IMR-90 (cell line): ENCODE measurements at regions not wholly inside any gene's neighbourhood (a gene's known extent, or its start where the extent isn't known, plus 50 kb on each side); places are given as distances from the start of the nearest gene placed in this dataset.

Experiments used
- ATAC-seq: fragments of 200-7000 bp; cut with Tn5 transposase; 2 replicates; pipeline ENCODE4 v1.9.1; 2020; ENCODE audit warnings: low read depth, mild to moderate bottlenecking, moderate library complexity
- BruUV-seq: library from RNA; stranded (reverse); fragments of 400-500 nt; replicated peaks from 2 replicates; lab custom pipeline; 2021; lab: Mats Ljungman, UMichigan
- CTCF ChIA-PET: fragments of 300-600 bp; formaldehyde crosslinking; extraction: SDS; loops from one replicate; lab custom pipeline; 2021; ENCODE audit warnings: antibody characterized with exemption; lab: Yijun Ruan, JAX
- POLR2A ChIA-PET: fragments of 300-600 bp; sonication (Branson Sonifier 250); formaldehyde crosslinking; loops from one replicate; lab custom pipeline; 2022; ENCODE audit warnings: antibody characterized with exemption; ENCODE audit not compliant: unreplicated experiment; lab: Charles Lee
- DNase-seq: peaks from one replicate; pipeline ENCODE4 v3.0.0; 2013
- H2AFZ ChIP-seq: replicated peaks from 2 replicates; pipeline ENCODE3; 2013; ENCODE audit warnings: low read length, mild to moderate bottlenecking; ENCODE audit not compliant: poor library complexity
- H2AK5ac ChIP-seq: 2 replicates; pipeline ENCODE4 v1.6.1; 2013; ENCODE audit warnings: low read depth, low read length, inconsistent platforms
- H2AK9ac ChIP-seq: replicated peaks from 2 replicates; pipeline ENCODE3; 2013; ENCODE audit warnings: mild to moderate bottlenecking, low read depth, low read length, moderate library complexity; ENCODE audit not compliant: poor library complexity
- H2BK120ac ChIP-seq: 2 replicates; pipeline ENCODE4 v1.6.1; 2013; ENCODE audit warnings: low read depth, low read length, inconsistent platforms
- H2BK15ac ChIP-seq: 3 replicates; pipeline ENCODE4 v1.6.1; 2013; ENCODE audit warnings: low read depth, low read length, inconsistent platforms
- H2BK20ac ChIP-seq: 2 replicates; pipeline ENCODE4 v1.6.1; 2013; ENCODE audit warnings: low read depth, mild to moderate bottlenecking, inconsistent platforms, low read length, moderate library complexity
- H2BK5ac ChIP-seq: 2 replicates; pipeline ENCODE4 v1.6.1; 2013; ENCODE audit warnings: mild to moderate bottlenecking, low read depth, low read length, inconsistent platforms; ENCODE audit not compliant: poor library complexity, severe bottlenecking
- H3K14ac ChIP-seq: replicated peaks from 2 replicates; pipeline ENCODE4 v1.6.1; 2013; ENCODE audit warnings: low read depth, low read length, inconsistent platforms
- H3K18ac ChIP-seq: 2 replicates; pipeline ENCODE4 v1.6.1; 2013; ENCODE audit warnings: low read depth, low read length, control low read depth
- H3K23ac ChIP-seq: 2 replicates; pipeline ENCODE4 v1.6.1; 2013; ENCODE audit warnings: low read depth, low read length, inconsistent platforms
- H3K27ac ChIP-seq: 2 replicates; pipeline ENCODE4 v1.5.1; 2013; ENCODE audit warnings: mild to moderate bottlenecking, control low read depth, low read length; ENCODE audit not compliant: insufficient read depth
- H3K27me3 ChIP-seq: 2 replicates; pipeline ENCODE4 v1.6.1; 2013; ENCODE audit warnings: low read length; ENCODE audit not compliant: control insufficient read depth, insufficient read depth
- H3K36me3 ChIP-seq: 2 replicates; pipeline ENCODE4 v1.6.1; 2013; ENCODE audit warnings: low read length, mixed read lengths; ENCODE audit not compliant: control insufficient read depth, insufficient read depth
- H3K4ac ChIP-seq: 2 replicates; pipeline ENCODE4 v1.6.1; 2013; ENCODE audit warnings: low read depth, low read length, inconsistent platforms
- H3K4me1 ChIP-seq: 2 replicates; pipeline ENCODE4 v1.6.1; 2013; ENCODE audit warnings: low read length, mixed read lengths; ENCODE audit not compliant: control insufficient read depth, insufficient read depth
- H3K4me2 ChIP-seq: 2 replicates; pipeline ENCODE4 v1.6.1; 2013; ENCODE audit warnings: low read depth, mild to moderate bottlenecking, control low read depth, low read length, moderate library complexity
- H3K4me3 ChIP-seq: 2 replicates; pipeline ENCODE4 v1.5.1; 2013; ENCODE audit warnings: low read depth, mild to moderate bottlenecking, control low read depth, low read length, moderate library complexity; ENCODE audit not compliant: insufficient read depth
- H3K56ac ChIP-seq: 2 replicates; pipeline ENCODE4 v1.6.1; 2013; ENCODE audit warnings: low read length, inconsistent platforms; ENCODE audit not compliant: insufficient read depth; ENCODE audit errors: extremely low read depth
- H3K79me1 ChIP-seq, 2 experiments: 2 replicates each; pipeline ENCODE4 v1.6.1; 2013; ENCODE audit warnings: low read length in 2 of 2, inconsistent platforms in 1 of 2, low read depth in 1 of 2
- H3K9ac ChIP-seq: 2 replicates; pipeline ENCODE4 v1.6.1; 2013; ENCODE audit warnings: low read depth, low read length, control low read depth
- H3K9me1 ChIP-seq: 2 replicates; pipeline ENCODE4 v1.6.1; 2013; ENCODE audit warnings: low read length, inconsistent platforms; ENCODE audit not compliant: insufficient read depth
- H3K9me3 ChIP-seq: 2 replicates; pipeline ENCODE4 v1.6.1; 2013; ENCODE audit warnings: low read length; ENCODE audit not compliant: control insufficient read depth, insufficient read depth
- H4K20me1 ChIP-seq: 2 replicates; pipeline ENCODE4 v1.6.1; 2013; ENCODE audit warnings: low read length, inconsistent platforms; ENCODE audit not compliant: insufficient read depth
- H4K5ac ChIP-seq: 2 replicates; pipeline ENCODE4 v1.6.1; 2013; ENCODE audit warnings: mild to moderate bottlenecking, low read depth, low read length, control low read depth
- H4K8ac ChIP-seq, 2 experiments: 2 replicates each; pipeline ENCODE4 v1.6.1; 2013; ENCODE audit warnings: low read depth in 2 of 2, low read length in 2 of 2, control low read depth in 1 of 2, inconsistent platforms in 1 of 2
- H4K91ac ChIP-seq: 2 replicates; pipeline ENCODE4 v1.6.1; 2013; ENCODE audit warnings: low read depth, low read length, inconsistent platforms; ENCODE audit not compliant: insufficient read depth
- CHD1 ChIP-seq: IDR thresholded peaks from 2 replicates; pipeline ENCODE4 v1.6.1; 2012; ENCODE audit warnings: low read depth, low read length, improper control_type of control experiment
- NFE2L2 ChIP-seq: fragments of 150-350 bp; IDR thresholded peaks from 2 replicates; pipeline ENCODE4 v1.6.1; 2016; ENCODE audit warnings: low read depth, mild to moderate bottlenecking, low read length
- POLR2A ChIP-seq: IDR thresholded peaks from 2 replicates; pipeline ENCODE4 v1.6.1; 2012; ENCODE audit warnings: mild to moderate bottlenecking, low read depth, low read length
- RAD21 ChIP-seq: IDR thresholded peaks from 2 replicates; pipeline ENCODE4 v1.6.1; 2012; ENCODE audit warnings: low read length, improper control_type of control experiment
- WGBS, 2 experiments: methylation state at CpG; one replicate each; pipeline versions ENCODE4 v1.1.5 to v1.1.7; 2013; ENCODE audit warnings: missing lambda C conversion rate in 2 of 2; ENCODE audit not compliant: insufficient read length in 1 of 2; ENCODE audit errors: extremely low coverage in 2 of 2; 5-methylcytosine and 5-hydroxymethylcytosine counted together
- dilution Hi-C: fragments of 300-500 bp; cut with HindIII; formaldehyde crosslinking; loops from one replicate; pipeline ENCODE4 v1.14.3; 2018; ENCODE audit warnings: low sequenced_read_pairs; ENCODE audit not compliant: unreplicated experiment
- in situ Hi-C: fragments of 300-500 bp; cut with MboI; formaldehyde crosslinking; loops from 3 replicates; pipeline ENCODE4 v1.14.3; 2019; ENCODE audit warnings: low sequenced_read_pairs, inconsistent platforms, mixed read lengths
- intact Hi-C: fragments of 100-400 bp; cut with micrococcal nuclease; formaldehyde crosslinking; loops from 2 replicates; pipeline ENCODE4 v1.10.0; 2022

GRCh38 chr11:115572551-115572950, 68.3 kb upstream of the CADM1 start:
- no peak overlapping the region for H2BK15ac ChIP-seq
- H3K9me3 ChIP-seq = no peaks in the 10 kb centered on the region
- no peak overlapping the region for H3K27ac ChIP-seq
- no peak overlapping the region for H3K18ac ChIP-seq
- no peak overlapping the region for H2AK5ac ChIP-seq
- no peak overlapping the region for H4K91ac ChIP-seq
- H2BK5ac ChIP-seq = no peak overlapping the region
- no peaks in the 10 kb centered on the region for H4K20me1 ChIP-seq
- no peak overlapping the region for H2AFZ ChIP-seq
- ChIA-PET POLR2A (no interaction called here), CTCF (no interaction called here)
- no peak overlapping the region for H3K23ac ChIP-seq
- WGBS, 2 experiments = 50% methylated on average over 1 of the region's 5 CpGs; no CpG with 5 or more reads in 1 of the 2 experiments
- H2AK9ac ChIP-seq = no peak overlapping the region
- no peaks in the 10 kb centered on the region for H3K36me3 ChIP-seq
- H3K9ac ChIP-seq = no peak overlapping the region
- no peaks in the 10 kb centered on the region for H3K9me1 ChIP-seq
- intact Hi-C loops (no loop called here), in situ Hi-C loops (no loop called here), dilution Hi-C loops (no loop called here)
- no peak overlapping the region for H4K8ac ChIP-seq
- no peaks in the 10 kb centered on the region for H3K4me1 ChIP-seq
- H3K4me2 ChIP-seq = no peak overlapping the region
- no peak for DNase-seq
- no peak overlapping the region for H3K4me3 ChIP-seq
- H3K4ac ChIP-seq = no peak overlapping the region
- H2BK20ac ChIP-seq = no peak overlapping the region
- H4K5ac ChIP-seq = no peak overlapping the region
- H3K14ac ChIP-seq = no peak overlapping the region
- no TSS peak for BruUV-seq
- TF ChIP-seq POLR2A (no peak), CHD1 (no peak), RAD21 (no peak), NFE2L2 (no peak)
- H3K56ac ChIP-seq = no peak overlapping the region
- ATAC-seq = no peak
- H2BK120ac ChIP-seq = no peak overlapping the region
- no peaks in the 10 kb centered on the region for H3K79me1 ChIP-seq
- no peaks in the 10 kb centered on the region; the same call in 1 of the 2 replicates for H3K27me3 ChIP-seq
